B cell (primary cell): ENCODE measurements at regions not wholly inside any gene's neighbourhood (a gene's known extent, or its start where the extent isn't known, plus 50 kb on each side); places are given as distances from the start of the nearest gene placed in this dataset.

Experiments
- ATAC-seq: fragments of 200-7000 bp; cut with Tn5 transposase; one replicate; pipeline ENCODE4 v1.10.0; 2021; ENCODE audit warnings: low read depth, mild to moderate bottlenecking, moderate number of reproducible peaks, moderate library complexity
- CTCF ChIA-PET: fragments of 350-600 bp; sonication (Branson Sonifier 250); formaldehyde crosslinking; loops from one replicate; lab custom pipeline; 2021; ENCODE audit warnings: antibody characterized with exemption, inconsistent platforms; lab: Charles Lee
- POLR2A ChIA-PET: fragments of 350-600 bp; sonication (Branson Sonifier 250); formaldehyde crosslinking; loops from one replicate; lab custom pipeline; 2021; ENCODE audit warnings: antibody characterized with exemption; lab: Charles Lee
- DNase-seq: peaks from one replicate; pipeline ENCODE4 v3.0.0; 2013
- H2AFZ ChIP-seq: 2 replicates; pipeline ENCODE4 v1.6.1; 2012; ENCODE audit warnings: mild to moderate bottlenecking, low read depth, low read length; ENCODE audit not compliant: insufficient read depth, poor library complexity, severe bottlenecking
- H3K27ac ChIP-seq, 2 donors: 1 replicate in 1 of 2; 2 replicates in 1 of 2; pipeline ENCODE4 v1.5.1; 2012 to 2013; ENCODE audit warnings: low read length in 2 of 2, mild to moderate bottlenecking in 2 of 2, moderate library complexity in 1 of 2
- H3K27me3 ChIP-seq, 4 experiments: fragments of 200-600 bp in 1 of 4; sonication (generic) in 1 of 4; replicated peaks in 1 of 4; 1 replicate in 2 of 4; 2 replicates in 2 of 4; pipeline versions ENCODE4 v1.6.1 to v1.7.0; 2013 to 2016; ENCODE audit warnings: low read length in 3 of 4, mild to moderate bottlenecking in 2 of 4, mixed read lengths in 1 of 4, moderate library complexity in 1 of 4; ENCODE audit not compliant: insufficient read depth in 4 of 4, control insufficient read depth in 3 of 4; ENCODE audit errors: control extremely low read depth in 1 of 4
- H3K36me3 ChIP-seq, 2 experiments: replicated peaks in 1 of 2; 1 replicate in 1 of 2; 2 replicates in 1 of 2; pipeline versions ENCODE4 v1.6.1 to v1.7.1; 2013; ENCODE audit warnings: low read length in 1 of 2; ENCODE audit not compliant: insufficient read depth in 2 of 2, control insufficient read depth in 1 of 2; ENCODE audit errors: control extremely low read depth in 1 of 2, extremely low read depth in 1 of 2
- H3K4me1 ChIP-seq, 2 donors: fragments of 200-600 bp in 1 of 2; sonication (generic) in 1 of 2; 1 replicate in 1 of 2; 2 replicates in 1 of 2; pipeline versions ENCODE4 v1.5.1 to v1.6.1; 2013 to 2017; ENCODE audit warnings: low read length in 2 of 2; ENCODE audit not compliant: control insufficient read depth in 2 of 2, insufficient read depth in 2 of 2
- H3K4me2 ChIP-seq: replicated peaks from 2 replicates; pipeline ENCODE3; 2012; ENCODE audit warnings: mild to moderate bottlenecking, low read depth, low read length; ENCODE audit not compliant: poor library complexity, severe bottlenecking
- H3K4me3 ChIP-seq, 5 experiments: fragments of 200-600 bp in 1 of 5; sonication (generic) in 1 of 5; 1 replicate in 3 of 5; 2 replicates in 2 of 5; pipeline versions ENCODE4 v1.5.1 to v1.7.0; 2011 to 2016; ENCODE audit warnings: low read length in 4 of 5, mild to moderate bottlenecking in 4 of 5, low read depth in 2 of 5, control low read depth in 1 of 5, moderate library complexity in 1 of 5; ENCODE audit not compliant: insufficient read depth in 1 of 5; ENCODE audit errors: control extremely low read depth in 1 of 5, extremely low read depth in 1 of 5
- H3K79me2 ChIP-seq: fragments of 200-600 bp; sonication (generic); one replicate; pipeline ENCODE4 v1.6.0; 2016; ENCODE audit warnings: low read length; ENCODE audit not compliant: control insufficient read depth, insufficient read depth
- H3K9ac ChIP-seq: fragments of 200-600 bp; sonication (generic); 2 replicates; pipeline ENCODE4 v1.6.1; 2017; ENCODE audit warnings: mild to moderate bottlenecking, low read length, moderate library complexity
- H3K9me3 ChIP-seq, 3 donors: one replicate each; pipeline versions ENCODE4 v1.6.1 to v1.7.1; 2013; ENCODE audit warnings: low read length in 2 of 3; ENCODE audit not compliant: control insufficient read depth in 2 of 3, insufficient read depth in 1 of 3; ENCODE audit errors: control extremely low read depth in 1 of 3
- H4K20me1 ChIP-seq: 2 replicates; pipeline ENCODE4 v1.6.0; 2012; ENCODE audit warnings: mild to moderate bottlenecking, low read length; ENCODE audit not compliant: insufficient read depth, control insufficient read depth, poor library complexity, severe bottlenecking
- H3K27ac Mint-ChIP-seq: one replicate; pipeline ENCODE4 v1.8.0; 2021; ENCODE audit warnings: mixed read lengths
- H3K27me3 Mint-ChIP-seq: one replicate; pipeline ENCODE4 v1.8.0; 2021; ENCODE audit warnings: mixed read lengths
- H3K4me1 Mint-ChIP-seq: one replicate; pipeline ENCODE4 v1.8.0; 2021; ENCODE audit warnings: mixed read lengths
- H3K4me3 Mint-ChIP-seq: one replicate; pipeline ENCODE4 v1.8.0; 2021; ENCODE audit warnings: mixed read lengths
- H3K9me3 Mint-ChIP-seq: one replicate; pipeline ENCODE4 v1.8.0; 2022; ENCODE audit warnings: mixed read lengths; ENCODE audit not compliant: insufficient read depth
- EZH2 ChIP-seq: IDR thresholded peaks from 2 replicates; pipeline ENCODE4 v1.6.1; 2012; ENCODE audit warnings: borderline replicate concordance, low read depth, mild to moderate bottlenecking, moderate library complexity, low read length; ENCODE audit not compliant: insufficient read depth, poor library complexity, severe bottlenecking
- WGBS: methylation state at CpG from one replicate; pipeline ENCODE4 v1.1.5; 2013; ENCODE audit warnings: missing lambda C conversion rate; ENCODE audit not compliant: insufficient coverage; 5-methylcytosine and 5-hydroxymethylcytosine counted together
- intact Hi-C: fragments of 100-400 bp; cut with micrococcal nuclease; formaldehyde crosslinking; loops from one replicate; pipeline ENCODE4 v1.10.0; 2022
- TF ChIP-seq, protein P1 (sequence below): fragments of 200-600 bp; IDR thresholded peaks from one replicate; pipeline ENCODE4 v1.8.0; 2022; ENCODE audit warnings: antibody characterized with exemption, mild to moderate bottlenecking

DNA sequence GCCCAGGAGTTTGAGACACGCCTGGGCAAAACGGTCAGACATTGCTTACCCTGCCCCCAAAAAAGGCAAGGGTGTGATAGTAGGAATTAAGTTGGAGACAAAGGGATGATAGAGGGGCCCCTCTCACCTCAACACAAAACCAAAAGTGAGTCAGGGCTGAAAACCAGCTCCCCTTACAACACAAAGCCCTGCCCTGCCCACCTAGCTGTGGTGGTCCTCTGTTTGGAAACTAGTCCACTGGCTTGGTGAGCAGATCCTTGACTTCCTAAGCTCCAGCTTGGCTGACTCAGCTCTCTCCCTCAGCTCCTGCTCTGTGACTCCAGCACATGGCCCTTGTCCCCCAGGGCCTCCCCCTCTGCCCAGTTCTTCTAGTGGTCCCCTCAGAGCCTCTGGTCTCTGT lies 603.8 kb downstream of the PTPRC start:
- CTCF ChIA-PET = interaction anchor here (1.3 to 1.8 kb wide), 4 partner anchors 309 to 776 kb away, joined by 4 to 8 read pairs (median 7); no protein-coding TSS in a partner anchor
- Histone ChIP-seq H3K9me3 (peaks cover 0 to 4% (median 3%) of the 10 kb centered on the region in 3 donors), H3K4me1 (peaks cover 9 to 18% of the 10 kb centered on the region in 2 donors), H3K4me3 (no peak overlapping the region), H3K9ac (no peak overlapping the region), H3K27me3 (no peaks in the 10 kb centered on the region), H3K4me2 (no peak overlapping the region), H4K20me1 (no peaks in the 10 kb centered on the region), H3K36me3 (no peaks in the 10 kb centered on the region), H2AFZ (no peak overlapping the region), H3K79me2 (no peaks in the 10 kb centered on the region), H3K27ac (no peak overlapping the region)
- POLR2A ChIA-PET = no interaction called here
- DNase-seq = peak; percentile 8
- WGBS = no CpG with 5 or more reads among the region's 2 CpGs
- no peak overlapping the region for H3K27ac Mint-ChIP-seq
- TF ChIP-seq, protein P1, sequence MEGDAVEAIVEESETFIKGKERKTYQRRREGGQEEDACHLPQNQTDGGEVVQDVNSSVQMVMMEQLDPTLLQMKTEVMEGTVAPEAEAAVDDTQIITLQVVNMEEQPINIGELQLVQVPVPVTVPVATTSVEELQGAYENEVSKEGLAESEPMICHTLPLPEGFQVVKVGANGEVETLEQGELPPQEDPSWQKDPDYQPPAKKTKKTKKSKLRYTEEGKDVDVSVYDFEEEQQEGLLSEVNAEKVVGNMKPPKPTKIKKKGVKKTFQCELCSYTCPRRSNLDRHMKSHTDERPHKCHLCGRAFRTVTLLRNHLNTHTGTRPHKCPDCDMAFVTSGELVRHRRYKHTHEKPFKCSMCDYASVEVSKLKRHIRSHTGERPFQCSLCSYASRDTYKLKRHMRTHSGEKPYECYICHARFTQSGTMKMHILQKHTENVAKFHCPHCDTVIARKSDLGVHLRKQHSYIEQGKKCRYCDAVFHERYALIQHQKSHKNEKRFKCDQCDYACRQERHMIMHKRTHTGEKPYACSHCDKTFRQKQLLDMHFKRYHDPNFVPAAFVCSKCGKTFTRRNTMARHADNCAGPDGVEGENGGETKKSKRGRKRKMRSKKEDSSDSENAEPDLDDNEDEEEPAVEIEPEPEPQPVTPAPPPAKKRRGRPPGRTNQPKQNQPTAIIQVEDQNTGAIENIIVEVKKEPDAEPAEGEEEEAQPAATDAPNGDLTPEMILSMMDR = no peak
- TF ChIP-seq EZH2 = no peak
- no peak for ATAC-seq
- H3K9me3 Mint-ChIP-seq = no peaks in the 10 kb centered on the region
- H3K4me1 Mint-ChIP-seq = peaks cover 14% of the 10 kb centered on the region
- intact Hi-C loops = loop anchor here (5.0 kb wide), 2 partner anchors 470 to 485 kb away; no protein-coding TSS in a partner anchor
- no peaks in the 10 kb centered on the region for H3K27me3 Mint-ChIP-seq
- no peak overlapping the region for H3K4me3 Mint-ChIP-seq

DNA sequence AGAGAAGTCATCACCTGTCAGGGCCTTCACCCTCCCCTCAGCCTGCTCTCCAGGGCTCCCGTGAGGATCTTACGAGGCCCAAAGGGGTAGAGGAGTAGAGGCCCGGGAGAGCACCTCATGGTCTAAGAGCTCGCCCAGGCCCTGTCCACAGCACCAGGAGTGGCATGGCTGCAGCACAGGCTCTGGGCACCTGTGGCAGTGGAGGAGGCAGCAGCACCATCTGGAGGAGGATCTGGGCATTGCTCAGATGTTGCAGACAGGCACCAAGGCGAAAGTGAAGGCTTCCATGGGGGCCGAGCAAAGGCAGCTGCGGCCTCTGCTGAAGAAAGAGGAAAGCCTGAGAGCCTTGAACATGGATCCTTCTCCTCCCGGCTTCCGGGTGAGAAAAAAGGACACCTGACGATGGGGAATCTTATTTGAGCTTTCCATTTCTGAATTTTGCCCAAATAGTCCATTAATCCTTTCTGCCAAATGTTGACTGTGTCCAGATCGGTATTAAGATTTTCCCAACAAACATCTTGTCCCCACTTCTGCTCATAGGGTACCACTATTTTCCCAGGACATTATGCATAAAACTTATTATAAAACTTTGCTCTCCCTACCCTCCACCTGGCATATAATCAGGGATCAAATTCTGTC lies 604.7 kb downstream of the PTPRC start:
- POLR2A ChIA-PET = no interaction called here

More for the DNA sequence above, 604.7 kb downstream of the PTPRC start:
- intact Hi-C loops = loop anchor here (5.0 kb wide), 2 partner anchors 471 to 486 kb away; no protein-coding TSS in a partner anchor
- ATAC-seq = peak; percentile 84
- no peaks in the 10 kb centered on the region for H3K9me3 Mint-ChIP-seq
- H3K27me3 Mint-ChIP-seq = no peaks in the 10 kb centered on the region
- Histone ChIP-seq H3K4me1 (peaks cover 9 to 18% of the 10 kb centered on the region in 2 donors), H3K27me3 (no peaks in the 10 kb centered on the region), H3K27ac (no peak overlapping the region), H3K4me2 (no peak overlapping the region), H4K20me1 (no peaks in the 10 kb centered on the region), H2AFZ (peak overlapping the region; percentile 18), H3K79me2 (no peaks in the 10 kb centered on the region), H3K4me3 (no peak overlapping the region), H3K36me3 (no peaks in the 10 kb centered on the region), H3K9me3 (peaks cover 0 to 4% (median 0%) of the 10 kb centered on the region in 3 donors), H3K9ac (no peak overlapping the region)
- CTCF ChIA-PET = interaction anchor here (0.6 to 1.8 kb wide), 11 partner anchors 12 to 777 kb away, joined by 3 to 8 read pairs (median 4); no protein-coding TSS in a partner anchor
- H3K4me1 Mint-ChIP-seq = peaks cover 14% of the 10 kb centered on the region
- no peak overlapping the region for H3K4me3 Mint-ChIP-seq
- TF ChIP-seq, protein P1 = peak; percentile 81
- TF ChIP-seq EZH2 = no peak
- DNase-seq = peak; percentile 74
- no peak overlapping the region for H3K27ac Mint-ChIP-seq
- 72% methylated on average over 10 of the region's 11 CpGs for WGBS
